ENCODE measurements at regions not wholly inside any gene's neighbourhood (a gene's known extent, or its start where the extent isn't known, plus 50 kb on each side); places are given as distances from the start of the nearest gene placed in this dataset.

DNA sequence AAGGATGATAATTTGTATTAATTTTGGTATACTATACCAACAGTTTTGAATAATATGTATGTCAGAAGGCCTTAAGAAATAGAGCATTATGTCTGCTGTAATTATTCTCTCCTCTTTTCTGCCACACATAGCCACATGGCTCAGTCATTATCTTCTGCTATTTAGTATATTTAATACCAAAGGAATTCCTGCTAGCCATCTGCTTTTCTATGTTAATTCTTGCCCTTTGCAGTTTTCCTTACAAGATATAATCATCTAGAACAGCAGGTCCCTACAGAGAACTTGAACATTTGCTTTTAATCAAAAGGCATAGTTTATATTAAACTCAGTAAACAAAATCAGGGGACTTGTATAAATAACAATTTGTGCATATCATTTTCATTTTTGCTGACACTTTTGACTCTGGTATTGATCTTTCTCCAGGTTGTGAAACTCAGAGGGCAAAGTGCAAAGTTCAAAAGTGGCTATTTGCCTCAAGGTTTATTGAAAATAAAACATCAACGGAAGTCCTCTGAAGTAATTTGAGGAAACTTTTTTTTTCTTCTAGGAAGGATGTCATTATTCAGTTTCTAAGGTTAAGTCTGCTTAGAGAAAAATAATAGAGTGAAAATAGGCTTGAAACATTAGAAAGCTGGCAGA lies 702.0 kb downstream of the KCNJ2 start:
- H3K9me3 ChIP-seq (ENCODE audit: control insufficient read depth, insufficient read depth, low read depth, low read length): no peaks in the 10 kb centered on the region
- no peaks in the 10 kb centered on the region for H3K27me3 ChIP-seq (ENCODE audit: control insufficient read depth, insufficient read depth, low read length)
- no peaks in the 10 kb centered on the region for H3K36me3 ChIP-seq (ENCODE audit: control insufficient read depth, insufficient read depth, low read length)
- no peaks in the 10 kb centered on the region for H3K4me1 ChIP-seq (ENCODE audit: control insufficient read depth, insufficient read depth, low read length)
- H3K27ac ChIP-seq (ENCODE audit: low read length): no peak overlapping the region
- no TSS peak for BruUV-seq (replicated peaks)
- CTCF ChIA-PET: interaction anchor here (0.6 kb wide), 1 partner anchor 241 kb away, joined by 3 read pairs; no protein-coding TSS in a partner anchor
- no peak overlapping the region for H3K4me3 ChIP-seq (ENCODE audit: low read depth in 2 of 2, low read length in 2 of 2)
- intact Hi-C loops (cut with micrococcal nuclease; ENCODE audit: unreplicated experiment): no loop called here
- TF ChIP-seq POLR2AphosphoS5 (IDR thresholded peaks at IDR 0.05; ENCODE audit: low read depth, low read length): no peak
- TF ChIP-seq REST (IDR thresholded peaks at IDR 0.05; ENCODE audit: insufficient read depth in 1 of 2, low read depth in 2 of 2, low read length in 1 of 2): no peak
- TF ChIP-seq SIN3A (IDR thresholded peaks at IDR 0.05; ENCODE audit: borderline replicate concordance, insufficient read depth, low read depth, low read length): no peak
- TF ChIP-seq, protein P1, sequence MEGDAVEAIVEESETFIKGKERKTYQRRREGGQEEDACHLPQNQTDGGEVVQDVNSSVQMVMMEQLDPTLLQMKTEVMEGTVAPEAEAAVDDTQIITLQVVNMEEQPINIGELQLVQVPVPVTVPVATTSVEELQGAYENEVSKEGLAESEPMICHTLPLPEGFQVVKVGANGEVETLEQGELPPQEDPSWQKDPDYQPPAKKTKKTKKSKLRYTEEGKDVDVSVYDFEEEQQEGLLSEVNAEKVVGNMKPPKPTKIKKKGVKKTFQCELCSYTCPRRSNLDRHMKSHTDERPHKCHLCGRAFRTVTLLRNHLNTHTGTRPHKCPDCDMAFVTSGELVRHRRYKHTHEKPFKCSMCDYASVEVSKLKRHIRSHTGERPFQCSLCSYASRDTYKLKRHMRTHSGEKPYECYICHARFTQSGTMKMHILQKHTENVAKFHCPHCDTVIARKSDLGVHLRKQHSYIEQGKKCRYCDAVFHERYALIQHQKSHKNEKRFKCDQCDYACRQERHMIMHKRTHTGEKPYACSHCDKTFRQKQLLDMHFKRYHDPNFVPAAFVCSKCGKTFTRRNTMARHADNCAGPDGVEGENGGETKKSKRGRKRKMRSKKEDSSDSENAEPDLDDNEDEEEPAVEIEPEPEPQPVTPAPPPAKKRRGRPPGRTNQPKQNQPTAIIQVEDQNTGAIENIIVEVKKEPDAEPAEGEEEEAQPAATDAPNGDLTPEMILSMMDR (IDR thresholded peaks at IDR 0.05): no peak
- TF ChIP-seq TCF7L2 (IDR thresholded peaks at IDR 0.05; ENCODE audit: low read depth, low read length): no peak
- ATAC-seq: no peak
- in situ Hi-C loops (cut with HindIII; ENCODE audit: low pct_unique_long_range_greater_than_20kb, low sequenced_read_pairs): no loop called here
- POLR2A ChIA-PET: no interaction called here
- no peak for DNase-seq (ENCODE audit: low read depth, low spot score)

DNA sequence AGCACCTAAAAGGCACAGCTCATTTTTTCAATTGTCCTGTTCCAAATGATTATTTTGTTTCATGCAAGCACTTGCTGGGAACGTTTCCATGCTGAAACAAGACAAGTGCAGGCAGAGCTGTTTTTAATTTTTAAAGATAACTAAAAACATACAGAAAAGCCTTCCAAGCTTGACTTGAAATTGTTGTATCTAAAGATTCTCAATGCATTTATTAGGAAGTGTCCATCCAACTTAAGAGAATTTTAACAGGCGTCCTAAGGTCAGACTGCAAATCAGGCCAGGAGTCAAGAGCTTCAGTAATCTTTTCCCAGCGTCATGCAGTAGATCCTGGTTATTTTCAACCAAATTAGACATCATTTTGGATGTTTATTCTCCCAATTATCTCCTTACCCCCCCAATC lies 702.8 kb downstream of the KCNJ2 start:
- no peaks in the 10 kb centered on the region for H3K36me3 ChIP-seq (ENCODE audit: control insufficient read depth, insufficient read depth, low read length)
- in situ Hi-C loops (cut with HindIII; ENCODE audit: low pct_unique_long_range_greater_than_20kb, low sequenced_read_pairs) (no loop called here), intact Hi-C loops (cut with micrococcal nuclease; ENCODE audit: unreplicated experiment) (no loop called here)
- no peaks in the 10 kb centered on the region for H3K27me3 ChIP-seq (ENCODE audit: control insufficient read depth, insufficient read depth, low read length)
- no TSS peak for BruUV-seq (replicated peaks)
- H3K4me1 ChIP-seq (ENCODE audit: control insufficient read depth, insufficient read depth, low read length): no peaks in the 10 kb centered on the region
- ChIA-PET POLR2A (no interaction called here), CTCF (no interaction called here)
- ATAC-seq (no peak), DNase-seq (ENCODE audit: low read depth, low spot score) (no peak)
- no peak overlapping the region for H3K4me3 ChIP-seq (ENCODE audit: low read depth in 2 of 2, low read length in 2 of 2)
- TF ChIP-seq SIN3A (IDR thresholded peaks at IDR 0.05; ENCODE audit: borderline replicate concordance, insufficient read depth, low read depth, low read length) (no peak), POLR2AphosphoS5 (IDR thresholded peaks at IDR 0.05; ENCODE audit: low read depth, low read length) (no peak), TCF7L2 (IDR thresholded peaks at IDR 0.05; ENCODE audit: low read depth, low read length) (no peak), REST (IDR thresholded peaks at IDR 0.05; ENCODE audit: insufficient read depth in 1 of 2, low read depth in 2 of 2, low read length in 1 of 2) (no peak)
- TF ChIP-seq, protein P1 (IDR thresholded peaks at IDR 0.05): no peak
- no peak overlapping the region for H3K27ac ChIP-seq (ENCODE audit: low read length)
- H3K9me3 ChIP-seq (ENCODE audit: control insufficient read depth, insufficient read depth, low read depth, low read length): no peaks in the 10 kb centered on the region

Data from Panc1 (cell line).